ENCODE measurements at regions not wholly inside any gene's neighbourhood (a gene's known extent, or its start where the extent isn't known, plus 50 kb on each side); places are given as distances from the start of the nearest gene placed in this dataset.
"Not testable (repeated sequence)": the region's sequence is repeated elsewhere in the genome, so short reads cannot be mapped to it uniquely, and the experiment has no call there.

DNA sequence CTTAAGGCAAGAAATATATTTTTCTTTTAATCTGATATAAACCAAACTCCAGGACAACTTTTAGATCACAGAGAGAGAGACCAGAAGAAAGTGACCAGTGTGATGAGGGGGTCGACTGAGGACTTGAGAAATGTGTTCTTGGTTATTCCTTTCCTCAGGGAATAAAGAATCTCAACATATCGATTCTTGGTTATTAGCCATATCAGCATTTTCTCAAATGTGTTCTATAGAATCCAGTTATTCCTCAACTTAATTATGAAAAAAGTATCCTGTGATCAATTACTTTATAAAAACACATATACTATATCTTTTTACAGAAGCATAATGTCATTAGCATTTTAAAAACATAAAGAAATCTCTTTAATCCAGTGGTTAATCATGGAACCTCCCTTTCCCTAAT is 222.1 kb upstream of the FAM3C start:
- no peak for DNase-seq

DNA sequence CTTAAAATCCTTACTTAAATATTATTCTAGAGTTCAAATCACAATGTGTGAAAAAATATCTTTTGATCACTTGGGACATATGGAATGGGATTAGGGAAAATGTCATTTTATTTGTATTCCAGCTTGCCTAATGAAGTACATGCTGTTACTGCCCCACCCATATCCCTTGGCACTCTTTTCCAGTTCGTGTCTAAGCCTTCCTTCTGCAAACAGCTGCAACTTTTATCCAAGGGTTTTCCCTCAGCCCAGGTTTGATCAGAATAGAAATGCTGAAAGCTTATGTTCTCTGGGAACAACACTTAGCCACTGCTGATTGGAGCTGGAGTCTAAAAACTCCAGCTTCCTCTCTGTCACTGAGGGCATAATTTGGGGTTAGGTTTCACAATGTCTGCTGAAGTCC is 214.1 kb upstream of the FAM3C start:
- no peak for DNase-seq

DNA sequence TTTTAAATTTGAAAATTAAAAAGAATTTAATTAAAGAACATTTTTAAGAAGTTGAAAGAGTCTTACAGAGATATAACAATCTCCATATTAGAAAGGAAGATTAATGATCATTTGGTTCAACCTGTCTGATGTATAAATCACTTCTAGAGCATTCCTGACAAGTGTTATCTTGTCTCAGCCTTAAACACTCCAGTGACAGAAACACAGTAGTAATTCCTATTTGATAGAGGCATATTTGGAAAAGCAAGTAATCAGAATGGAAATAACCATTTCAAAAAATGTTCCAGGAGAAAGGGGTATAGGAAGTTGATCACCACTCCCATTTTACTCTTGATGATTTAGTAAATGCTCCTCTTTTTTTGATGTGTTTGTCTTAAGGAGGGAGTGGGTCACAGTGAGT is 213.1 kb upstream of the FAM3C start:
- DNase-seq, result no peak

- DNase-seq, result no peak
These were observed 212.7 kb upstream of the FAM3C start for GRCh38 chr7:121608785-121609184.

DNA sequence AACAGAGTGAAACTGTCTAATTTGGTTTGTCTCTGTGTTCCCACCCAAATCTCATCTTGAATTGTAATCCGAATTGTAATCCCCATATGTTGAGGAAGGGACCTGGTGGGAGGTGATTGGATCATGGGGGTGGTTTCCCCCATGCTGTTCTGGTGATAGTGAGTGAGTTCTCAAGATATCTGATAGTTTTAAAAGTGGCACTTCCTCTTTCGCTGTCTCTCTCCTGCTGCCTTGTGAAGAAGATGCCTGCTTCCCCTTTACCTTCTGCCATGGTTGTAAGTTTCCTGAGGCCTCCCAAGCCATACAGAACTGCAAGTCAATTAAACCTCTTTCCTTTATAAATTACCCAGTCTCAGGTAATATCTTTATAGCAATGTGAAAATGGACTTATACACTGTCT is 212.1 kb upstream of the FAM3C start:
- DNase-seq, result not testable (repeated sequence)

DNA sequence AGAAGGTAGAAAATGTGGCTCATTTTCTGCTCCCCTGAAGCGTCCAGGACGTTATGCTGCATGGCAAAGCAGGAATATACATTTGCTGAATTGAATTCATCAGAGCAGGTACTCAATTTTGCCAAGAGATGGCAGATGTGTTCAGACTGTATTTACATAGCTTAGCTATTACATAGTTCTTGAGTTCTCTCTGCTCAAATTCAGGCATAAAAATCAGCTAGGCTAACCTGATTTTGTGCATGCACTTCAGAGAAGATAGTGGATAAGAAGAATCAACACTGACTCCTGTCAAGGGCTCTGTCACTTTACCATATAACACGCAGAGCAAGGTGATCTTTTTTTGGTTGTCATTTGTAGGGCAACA is 209.2 kb upstream of the FAM3C start:
- DNase-seq, result no peak

GRCh38 chr7:121604627-121605316 is 208.7 kb upstream of the FAM3C start:
- DNase-seq, result no peak

DNA sequence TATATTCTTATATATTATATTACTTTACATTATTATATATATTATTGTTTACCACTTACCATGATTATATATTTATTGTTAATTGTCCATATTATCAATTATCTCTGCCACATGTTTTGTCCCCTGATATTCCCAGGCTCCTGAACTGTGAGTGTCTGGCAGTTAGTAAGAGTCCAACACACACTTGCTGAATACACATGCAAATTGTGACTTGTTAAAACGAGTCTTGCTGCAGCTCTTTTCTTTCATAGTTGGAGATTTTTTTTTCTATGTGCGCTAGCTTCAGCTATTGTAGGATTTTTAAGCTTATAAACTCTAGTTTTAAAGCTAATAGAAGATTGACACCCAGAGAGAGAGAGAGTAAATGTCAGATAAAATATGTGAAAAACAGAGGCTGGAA is 207.8 kb upstream of the FAM3C start:
- no peak for DNase-seq

- DNase-seq, result no peak
These were observed 203.8 kb upstream of the FAM3C start for GRCh38 chr7:121599887-121600286.

DNA sequence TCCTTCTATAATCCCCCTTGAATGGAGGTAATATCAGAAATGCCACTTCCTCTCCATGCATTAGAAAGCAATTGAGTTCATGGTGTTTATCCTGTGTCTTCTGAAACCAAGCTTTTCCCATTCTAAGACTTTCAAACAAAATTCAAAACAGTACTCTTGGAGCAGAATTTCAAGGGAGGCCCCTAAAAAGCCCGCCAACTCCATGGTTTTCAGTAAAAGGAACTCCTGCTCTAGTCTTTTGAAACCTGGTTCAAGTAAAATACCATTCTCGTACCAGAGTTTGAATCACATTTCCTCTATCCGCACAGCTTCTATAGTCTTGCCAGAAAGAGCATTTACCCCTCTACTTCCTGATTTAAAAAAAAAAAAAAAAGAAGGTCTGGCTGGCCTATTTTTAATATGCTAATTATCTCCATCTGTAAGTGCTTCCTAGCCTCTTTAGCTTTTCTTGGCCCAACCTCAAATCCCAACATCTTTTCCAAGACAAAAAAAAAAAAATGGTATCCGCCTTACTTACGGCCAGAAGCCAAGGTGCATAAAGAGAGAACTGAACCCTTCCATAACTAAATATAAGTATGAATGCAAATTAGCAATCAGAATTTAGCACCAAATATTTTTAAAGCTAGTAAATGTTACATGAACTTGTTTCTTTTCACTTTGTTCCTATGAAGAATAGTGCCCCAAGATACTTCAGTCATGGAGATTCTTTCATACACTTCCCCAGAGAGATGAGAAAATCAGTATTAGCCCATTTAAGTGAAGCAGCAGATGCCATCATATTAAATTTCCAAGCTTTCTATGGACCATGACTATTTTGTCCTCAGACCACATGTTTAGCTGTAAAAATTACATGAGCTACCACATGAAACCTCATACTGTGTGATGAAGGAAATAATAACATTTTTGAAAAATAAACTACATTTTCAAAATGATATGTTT is 199.9 kb upstream of the FAM3C start:
- no peak for DNase-seq

DNA sequence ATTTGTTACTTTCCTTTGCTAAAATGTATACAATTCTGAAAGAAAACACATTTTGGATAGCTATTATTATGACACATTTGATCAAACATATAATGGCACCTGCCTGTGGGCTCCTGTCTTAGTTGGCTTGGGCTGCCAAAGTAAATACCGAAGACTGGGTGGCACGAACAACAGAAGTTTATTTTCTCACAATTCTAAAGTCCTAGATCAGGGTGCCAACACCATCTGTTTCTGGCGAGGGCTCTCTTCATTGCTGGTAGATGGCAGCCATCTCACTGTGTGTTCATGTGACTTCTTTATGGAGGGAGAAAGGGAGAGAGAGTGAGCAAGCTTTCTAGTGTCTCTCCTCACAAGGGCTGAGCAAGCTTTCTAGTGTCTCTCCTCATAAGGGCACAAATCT is 195.8 kb upstream of the FAM3C start:
- no peak for DNase-seq

DNA sequence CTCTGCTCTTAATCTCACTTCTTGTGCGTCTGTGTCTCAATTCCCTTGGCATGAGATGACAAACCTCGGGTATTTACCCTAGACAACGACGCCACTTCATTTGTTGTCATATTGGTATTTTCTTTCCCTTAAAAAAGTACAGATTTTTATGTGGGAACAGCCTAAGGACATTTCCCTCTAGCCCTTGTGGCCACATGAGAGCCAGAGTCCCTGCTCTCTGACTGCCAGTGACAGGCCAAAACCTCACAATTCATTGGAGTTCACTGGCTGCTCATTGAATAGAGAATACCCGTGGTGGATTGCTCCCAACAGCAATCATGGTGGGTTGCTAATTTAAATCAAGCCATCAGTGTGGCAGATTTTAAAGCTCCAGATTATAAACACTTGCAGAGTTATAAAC is 191.3 kb upstream of the FAM3C start:
- DNase-seq, result no peak

- DNase-seq, result no peak
These were observed 186.2 kb upstream of the FAM3C start for GRCh38 chr7:121582258-121582657.

- no peak for DNase-seq
These were observed 183.5 kb upstream of the FAM3C start for GRCh38 chr7:121579639-121580038.

- no peak for DNase-seq
These were observed 182.6 kb upstream of the FAM3C start for GRCh38 chr7:121578669-121579068.

GRCh38 chr7:121576148-121576917 is 180.2 kb upstream of the FAM3C start:
- DNase-seq, result no peak

DNA sequence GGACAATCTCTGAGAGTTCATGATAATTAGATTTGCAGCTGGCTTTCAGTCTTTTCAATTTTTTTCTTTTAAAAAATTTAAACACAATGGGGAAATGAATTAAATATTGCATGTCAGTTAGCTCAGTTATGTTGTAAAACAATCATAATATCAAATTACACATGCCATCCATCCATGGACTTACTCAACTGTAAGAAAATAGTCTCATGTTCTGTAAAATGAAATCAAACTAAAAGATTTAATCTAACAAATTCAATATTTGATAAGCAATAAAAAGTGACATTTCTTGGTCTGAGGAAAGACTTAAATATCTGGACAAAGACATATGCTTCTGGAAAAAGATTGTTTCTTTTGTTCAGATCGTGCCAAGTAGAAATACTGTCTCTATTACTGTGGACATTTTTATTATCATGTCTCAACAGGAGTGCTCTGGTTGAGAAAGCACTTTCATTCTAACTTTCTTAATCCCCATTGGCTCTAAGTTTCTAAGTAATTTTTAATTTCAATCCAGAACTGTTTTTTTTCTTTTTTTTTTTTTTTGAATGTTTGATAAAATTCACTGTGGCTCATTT is 179.2 kb upstream of the FAM3C start:
- DNase-seq, result no peak

- DNase-seq, result no peak
These were observed 178.0 kb upstream of the FAM3C start for GRCh38 chr7:121574109-121574508.

- no peak for DNase-seq
These were observed 176.5 kb upstream of the FAM3C start for GRCh38 chr7:121572615-121573014.

DNA sequence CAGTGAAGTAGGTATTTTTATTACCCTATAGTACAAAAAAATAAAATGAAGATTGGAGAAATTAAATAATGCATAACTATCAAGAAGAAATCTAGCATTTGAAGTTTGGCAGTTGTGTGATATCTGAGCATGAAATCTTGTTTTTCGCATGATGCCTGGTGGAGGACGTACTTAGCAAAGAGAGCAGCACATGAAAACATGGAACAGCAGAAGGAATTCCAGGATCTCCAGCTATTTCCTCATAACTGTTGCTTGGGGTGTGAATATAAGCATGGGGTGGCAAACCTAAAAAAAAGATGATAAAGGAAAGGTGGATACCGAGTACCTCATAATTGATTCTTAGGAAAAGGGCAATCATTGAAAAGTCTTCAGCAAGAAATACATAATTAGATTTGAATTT is 174.3 kb upstream of the FAM3C start:
- no peak for DNase-seq

DNA sequence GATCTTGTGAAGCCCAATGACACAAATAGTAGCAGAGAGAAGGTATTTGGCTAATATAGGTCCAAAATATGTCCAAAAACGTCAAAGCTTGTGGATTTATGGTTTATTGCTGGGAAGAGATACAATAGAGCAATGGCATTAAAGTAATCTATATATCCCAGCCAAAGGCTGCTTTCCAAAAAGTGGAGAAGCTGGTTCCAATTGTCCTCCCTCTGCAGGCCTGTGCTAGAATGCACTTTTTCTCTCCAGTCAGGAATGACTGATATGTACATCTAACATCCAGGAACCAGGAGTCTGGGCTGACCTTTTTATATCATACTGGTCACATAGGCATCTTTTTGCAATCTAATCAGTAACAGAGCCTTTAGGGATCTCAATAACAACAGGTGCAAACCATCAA is 167.1 kb upstream of the FAM3C start:
- no peak for DNase-seq

GRCh38 chr7:121562259-121562658 is 166.2 kb upstream of the FAM3C start:
- DNase-seq, result no peak

- no peak for DNase-seq
These were observed 165.6 kb upstream of the FAM3C start for GRCh38 chr7:121561717-121562116.
